PC-9 (cell line): ENCODE measurements at regions not wholly inside any gene's neighbourhood (a gene's known extent, or its start where the extent isn't known, plus 50 kb on each side); places are given as distances from the start of the nearest gene placed in this dataset.

Experiments
- BruUV-seq: library from RNA; stranded (reverse); fragments of 400-500 nt; replicated peaks from 2 replicates; lab custom pipeline; 2021; lab: Mats Ljungman, UMichigan
- CTCF ChIA-PET: fragments of 300-600 bp; sonication (Branson Sonifier 250); formaldehyde crosslinking; loops from one replicate; lab custom pipeline; 2022; ENCODE audit warnings: antibody characterized with exemption; lab: Charles Lee
- POLR2A ChIA-PET: fragments of 300-600 bp; sonication (Branson Sonifier 250); formaldehyde crosslinking; loops from one replicate; lab custom pipeline; 2022; ENCODE audit warnings: antibody characterized with exemption; ENCODE audit not compliant: unreplicated experiment; lab: Charles Lee
- DNase-seq, 2 experiments: peaks; one replicate each; pipeline versions ENCODE4 v3.0.0 to v3.0.0-alpha.2; 2015 to 2022; ENCODE audit warnings: mixed read lengths in 1 of 2
- H2AFZ ChIP-seq: fragments of 200-600 bp; sonication (generic); 2 replicates; pipeline ENCODE4 v1.8.1; 2017; ENCODE audit warnings: antibody characterized with exemption
- H3F3A ChIP-seq: fragments of 200-600 bp; sonication (generic); 2 replicates; pipeline ENCODE4 v1.8.1; 2017; ENCODE audit warnings: antibody characterized with exemption, mild to moderate bottlenecking, low read depth; ENCODE audit not compliant: insufficient read depth
- H3K27ac ChIP-seq: fragments of 200-600 bp; sonication (generic); 2 replicates; pipeline ENCODE4 v1.6.1; 2016; ENCODE audit warnings: mixed run types
- H3K27me3 ChIP-seq: fragments of 200-600 bp; sonication (generic); 2 replicates; pipeline ENCODE4 v1.6.1; 2016; ENCODE audit warnings: low read depth, mixed run types; ENCODE audit not compliant: insufficient read depth
- H3K36me3 ChIP-seq: fragments of 200-600 bp; sonication (generic); 2 replicates; pipeline ENCODE4 v1.6.1; 2016; ENCODE audit warnings: low read depth, mixed run types
- H3K4me1 ChIP-seq: fragments of 200-600 bp; sonication (generic); replicated peaks from 2 replicates; pipeline ENCODE4 v1.6.1; 2016; ENCODE audit warnings: mixed run types; ENCODE audit not compliant: insufficient read depth
- H3K4me2 ChIP-seq: fragments of 200-600 bp; sonication (generic); 2 replicates; pipeline ENCODE4 v1.6.1; 2017; ENCODE audit warnings: mixed run types
- H3K4me3 ChIP-seq: fragments of 200-600 bp; sonication (generic); 2 replicates; pipeline ENCODE4 v1.6.1; 2016; ENCODE audit warnings: mixed run types
- H3K79me2 ChIP-seq: fragments of 200-600 bp; sonication (generic); 2 replicates; pipeline ENCODE4 v1.6.1; 2017; ENCODE audit warnings: low read depth, mixed run types
- H3K9me2 ChIP-seq: fragments of 200-600 bp; sonication (generic); 2 replicates; pipeline ENCODE4 v1.8.1; 2017; ENCODE audit warnings: mild to moderate bottlenecking; ENCODE audit not compliant: insufficient read depth
- H3K9me3 ChIP-seq: fragments of 200-600 bp; sonication (generic); 2 replicates; pipeline ENCODE4 v1.8.1; 2016; ENCODE audit warnings: low read depth; ENCODE audit not compliant: insufficient read depth
- H4K20me1 ChIP-seq: fragments of 200-600 bp; sonication (generic); 2 replicates; pipeline ENCODE4 v1.8.1; 2017; ENCODE audit not compliant: insufficient read depth
- CTCF ChIP-seq: fragments of 200-600 bp; sonication (generic); conservative IDR thresholded peaks from 2 replicates; pipeline ENCODE4 v1.6.1; 2017; ENCODE audit warnings: mixed run types, antibody characterized with exemption, mild to moderate bottlenecking, moderate library complexity
- EZH2 ChIP-seq: fragments of 200-600 bp; sonication (generic); IDR thresholded peaks from 2 replicates; pipeline ENCODE4 v1.8.0; 2017; ENCODE audit warnings: antibody characterized with exemption, low read depth
- intact Hi-C: fragments of 100-400 bp; cut with micrococcal nuclease; formaldehyde crosslinking; loops from one replicate; pipeline ENCODE4 v1.10.0; 2022; ENCODE audit not compliant: unreplicated experiment

- POLR2A ChIA-PET, result no interaction called here
- intact Hi-C loops, result no loop called here
- Histone ChIP-seq H3K4me3 (no peak overlapping the region), H2AFZ (no peak overlapping the region), H3K79me2 (no peaks in the 10 kb centered on the region), H3K9me3 (no peaks in the 10 kb centered on the region), H3K27ac (no peak overlapping the region), H3F3A (no peaks in the 10 kb centered on the region), H3K4me2 (no peak overlapping the region), H3K36me3 (no peaks in the 10 kb centered on the region), H4K20me1 (no peaks in the 10 kb centered on the region), H3K9me2 (no peaks in the 10 kb centered on the region), H3K27me3 (no peaks in the 10 kb centered on the region), H3K4me1 (no peaks in the 10 kb centered on the region)
- no peak for TF ChIP-seq CTCF
- no peak for TF ChIP-seq EZH2
- BruUV-seq, result no TSS peak
- CTCF ChIA-PET, result no interaction called here
- DNase-seq, result no peak
Observed at GRCh38 chr4:79049840-79050540, 110.8 kb upstream of the PAQR3 start.

- POLR2A ChIA-PET, result no interaction called here
- no peak overlapping the region for H3K4me2 ChIP-seq
- no peak overlapping the region for H3K4me3 ChIP-seq
- DNase-seq, result no peak
- no peaks in the 10 kb centered on the region for H3K9me2 ChIP-seq
- no peaks in the 10 kb centered on the region for H3K9me3 ChIP-seq
- H4K20me1 ChIP-seq, result no peaks in the 10 kb centered on the region
- no peak for TF ChIP-seq EZH2
- no peak for TF ChIP-seq CTCF
- intact Hi-C loops, result no loop called here
- no TSS peak for BruUV-seq
- H3F3A ChIP-seq, result no peaks in the 10 kb centered on the region
- no peak overlapping the region for H3K27ac ChIP-seq
- H3K27me3 ChIP-seq, result no peaks in the 10 kb centered on the region
- no peaks in the 10 kb centered on the region for H3K79me2 ChIP-seq
- no peaks in the 10 kb centered on the region for H3K4me1 ChIP-seq
- H3K36me3 ChIP-seq, result no peaks in the 10 kb centered on the region
- no peak overlapping the region for H2AFZ ChIP-seq
- CTCF ChIA-PET, result no interaction called here
Observed at GRCh38 chr4:79048878-79049277, 109.6 kb upstream of the PAQR3 start.

GRCh38 chr4:79047316-79047715 lies 108.1 kb upstream of the PAQR3 start:
- H2AFZ ChIP-seq, result no peak overlapping the region
- H3F3A ChIP-seq, result no peaks in the 10 kb centered on the region
- no peaks in the 10 kb centered on the region for H3K79me2 ChIP-seq
- H3K27me3 ChIP-seq, result no peaks in the 10 kb centered on the region
- no peaks in the 10 kb centered on the region for H4K20me1 ChIP-seq
- DNase-seq, result no peak
- intact Hi-C loops, result no loop called here
- no peak overlapping the region for H3K4me3 ChIP-seq
- H3K4me2 ChIP-seq, result no peak overlapping the region
- BruUV-seq, result no TSS peak
- no peak overlapping the region for H3K27ac ChIP-seq
- TF ChIP-seq CTCF (no peak), EZH2 (no peak)
- H3K36me3 ChIP-seq, result no peaks in the 10 kb centered on the region
- CTCF ChIA-PET, result no interaction called here
- no peaks in the 10 kb centered on the region for H3K9me3 ChIP-seq
- H3K9me2 ChIP-seq, result no peaks in the 10 kb centered on the region
- POLR2A ChIA-PET, result no interaction called here
- no peaks in the 10 kb centered on the region for H3K4me1 ChIP-seq
